OCI-LY7 (cell line): ENCODE measurements at regions not wholly inside any gene's neighbourhood (a gene's known extent, or its start where the extent isn't known, plus 50 kb on each side); places are given as distances from the start of the nearest gene placed in this dataset.

Source experiments
- BruUV-seq: library from RNA; stranded (reverse); fragments of 400-500 nt; replicated peaks from 2 replicates; lab custom pipeline; 2021; lab: Mats Ljungman, UMichigan
- CTCF ChIA-PET: fragments of 300-600 bp; sonication (Branson Sonifier 250); formaldehyde crosslinking; loops from one replicate; lab custom pipeline; 2022; ENCODE audit warnings: antibody characterized with exemption; ENCODE audit not compliant: unreplicated experiment; lab: Charles Lee
- POLR2A ChIA-PET: fragments of 300-600 bp; sonication (Branson Sonifier 250); formaldehyde crosslinking; loops from one replicate; lab custom pipeline; 2022; ENCODE audit warnings: antibody characterized with exemption; lab: Charles Lee
- DNase-seq: peaks from one replicate; pipeline ENCODE4 v3.0.0-alpha.2; 2015; ENCODE audit warnings: low spot score
- H2AFZ ChIP-seq: fragments of 200-600 bp; sonication (generic), shearing (Covaris generic); 2 replicates; pipeline ENCODE4 v1.6.1; 2014; ENCODE audit warnings: mild to moderate bottlenecking, antibody characterized with exemption, low read length, moderate library complexity
- H3K27ac ChIP-seq: fragments of 200-600 bp; sonication (generic); 2 replicates; pipeline ENCODE4 v1.5.1; 2014; ENCODE audit warnings: mixed run types, low read depth, mild to moderate bottlenecking, moderate library complexity, low read length, inconsistent platforms; ENCODE audit not compliant: poor library complexity, severe bottlenecking
- H3K36me3 ChIP-seq: fragments of 200-600 bp; sonication (generic); 2 replicates; pipeline ENCODE4 v1.6.1; 2014; ENCODE audit warnings: mild to moderate bottlenecking, antibody characterized with exemption, low read length, moderate library complexity, mixed read lengths; ENCODE audit not compliant: insufficient read depth
- H3K4me1 ChIP-seq: fragments of 200-600 bp; sonication (generic); 2 replicates; pipeline ENCODE4 v1.5.1; 2014; ENCODE audit warnings: mild to moderate bottlenecking, low read length; ENCODE audit not compliant: insufficient read depth, poor library complexity, severe bottlenecking
- H3K4me2 ChIP-seq: fragments of 200-600 bp; sonication (generic); 2 replicates; pipeline ENCODE4 v1.6.1; 2014; ENCODE audit warnings: mild to moderate bottlenecking, low read length
- H3K4me3 ChIP-seq: fragments of 200-600 bp; sonication (generic); 2 replicates; pipeline ENCODE4 v1.5.1; 2014; ENCODE audit warnings: mild to moderate bottlenecking, low read depth, low read length; ENCODE audit not compliant: poor library complexity, severe bottlenecking
- H3K79me2 ChIP-seq: fragments of 200-600 bp; sonication (generic); 2 replicates; pipeline ENCODE4 v1.6.1; 2016; ENCODE audit warnings: low read depth, mild to moderate bottlenecking, low read length, moderate library complexity, mixed read lengths; ENCODE audit not compliant: insufficient read depth
- H3K9me2 ChIP-seq: fragments of 200-600 bp; sonication (generic); 2 replicates; pipeline ENCODE4 v1.6.1; 2016; ENCODE audit warnings: mild to moderate bottlenecking, low read length, mixed read lengths; ENCODE audit not compliant: insufficient read depth
- H3K9me3 ChIP-seq: fragments of 200-600 bp; sonication (generic); 2 replicates; pipeline ENCODE4 v1.6.1; 2014; ENCODE audit warnings: mild to moderate bottlenecking, mixed run types, low read length, mixed read lengths
- H4K20me1 ChIP-seq: fragments of 200-600 bp; sonication (generic); 2 replicates; pipeline ENCODE4 v1.6.1; 2014; ENCODE audit warnings: mild to moderate bottlenecking, antibody characterized with exemption, low read length, moderate library complexity, mixed read lengths; ENCODE audit not compliant: insufficient read depth
- CTCF ChIP-seq: fragments of 200-600 bp; sonication (generic); conservative IDR thresholded peaks from 2 replicates; pipeline ENCODE4 v1.5.1; 2014; ENCODE audit warnings: mild to moderate bottlenecking, antibody characterized with exemption, low read length, moderate library complexity, mixed read lengths
- EZH2phosphoT487 ChIP-seq: fragments of 200-600 bp; sonication (generic); IDR thresholded peaks from 2 replicates; pipeline ENCODE4 v1.6.1; 2018; ENCODE audit warnings: low read depth, borderline replicate concordance, mild to moderate bottlenecking, mixed run types, antibody characterized with exemption, low read length, moderate library complexity, mixed read lengths
- intact Hi-C: fragments of 100-400 bp; cut with micrococcal nuclease; formaldehyde crosslinking; loops from one replicate; pipeline ENCODE4 v1.10.0; 2022; ENCODE audit not compliant: unreplicated experiment

- H3K9me3 ChIP-seq = no peaks in the 10 kb centered on the region
- DNase-seq = no peak
- no peaks in the 10 kb centered on the region for H3K4me1 ChIP-seq
- no peaks in the 10 kb centered on the region for H3K9me2 ChIP-seq
- H3K36me3 ChIP-seq = no peaks in the 10 kb centered on the region
- BruUV-seq = no TSS peak
- no peaks in the 10 kb centered on the region for H3K79me2 ChIP-seq
- H4K20me1 ChIP-seq = no peaks in the 10 kb centered on the region
- ChIA-PET CTCF (no interaction called here), POLR2A (interaction anchor here (0.6 to 1.1 kb wide), 4 partner anchors 15 to 1341 kb away, joined by 3 to 6 read pairs (median 3); no protein-coding TSS in a partner anchor)
- no peak overlapping the region for H2AFZ ChIP-seq
- H3K4me2 ChIP-seq = no peak overlapping the region
- H3K4me3 ChIP-seq = no peak overlapping the region
- intact Hi-C loops = no loop called here
- TF ChIP-seq EZH2phosphoT487 = no peak
- TF ChIP-seq CTCF = no peak
- no peak overlapping the region for H3K27ac ChIP-seq
Measured at GRCh38 chr2:189367343-189367742, 73.9 kb upstream of the WDR75 start.

GRCh38 chr2:189369566-189369965 is 71.7 kb upstream of the WDR75 start:
- no peak overlapping the region for H3K4me3 ChIP-seq
- H2AFZ ChIP-seq = no peak overlapping the region
- no peak overlapping the region for H3K27ac ChIP-seq
- no peaks in the 10 kb centered on the region for H3K9me3 ChIP-seq
- no peaks in the 10 kb centered on the region for H3K9me2 ChIP-seq
- TF ChIP-seq EZH2phosphoT487 = no peak
- TF ChIP-seq CTCF = no peak
- DNase-seq = no peak
- H3K4me1 ChIP-seq = no peaks in the 10 kb centered on the region
- no peaks in the 10 kb centered on the region for H3K36me3 ChIP-seq
- BruUV-seq = no TSS peak
- no peak overlapping the region for H3K4me2 ChIP-seq
- CTCF ChIA-PET = no interaction called here
- intact Hi-C loops = no loop called here
- H3K79me2 ChIP-seq = no peaks in the 10 kb centered on the region
- POLR2A ChIA-PET = interaction anchor here (0.7 kb wide), 1 partner anchor 233 kb away, joined by 3 read pairs; no protein-coding TSS in a partner anchor
- H4K20me1 ChIP-seq = no peaks in the 10 kb centered on the region

- POLR2A ChIA-PET = interaction anchor here (0.6 kb wide), 1 partner anchor 17 kb away, joined by 3 read pairs; no protein-coding TSS in a partner anchor
- intact Hi-C loops = no loop called here
- CTCF ChIA-PET = no interaction called here
Measured at GRCh38 chr2:189370719-189371118, 70.6 kb upstream of the WDR75 start.

More at GRCh38 chr2:189370719-189371118, 70.6 kb upstream of the WDR75 start:
- H4K20me1 ChIP-seq = no peaks in the 10 kb centered on the region
- H2AFZ ChIP-seq = no peak overlapping the region
- H3K79me2 ChIP-seq = no peaks in the 10 kb centered on the region
- H3K9me3 ChIP-seq = no peaks in the 10 kb centered on the region
- H3K36me3 ChIP-seq = no peaks in the 10 kb centered on the region
- H3K4me3 ChIP-seq = no peak overlapping the region
- DNase-seq = no peak
- no peaks in the 10 kb centered on the region for H3K4me1 ChIP-seq
- BruUV-seq = no TSS peak
- no peak overlapping the region for H3K4me2 ChIP-seq
- H3K9me2 ChIP-seq = no peaks in the 10 kb centered on the region
- no peak overlapping the region for H3K27ac ChIP-seq
- TF ChIP-seq CTCF (no peak), EZH2phosphoT487 (no peak)
